ENCODE measurements at regions not wholly inside any gene's neighbourhood (a gene's known extent, or its start where the extent isn't known, plus 50 kb on each side); places are given as distances from the start of the nearest gene placed in this dataset.

GRCh38 chr5:175121457-175121856 lies 322.5 kb downstream of the DRD1 start:
- no peak for TF ChIP-seq POLR2A (IDR thresholded peaks at IDR 0.05)
- TF ChIP-seq CTCF (IDR thresholded peaks at IDR 0.05), result no peak
- TF ChIP-seq POLR2AphosphoS5 (IDR thresholded peaks at IDR 0.05), result no peak

Data from breast epithelium (tissue), 3 donors.